HG03469 (cell line): ENCODE measurements at regions not wholly inside any gene's neighbourhood (a gene's known extent, or its start where the extent isn't known, plus 50 kb on each side); places are given as distances from the start of the nearest gene placed in this dataset.
"Not testable (repeated sequence)": the region's sequence is repeated elsewhere in the genome, so short reads cannot be mapped to it uniquely, and the experiment has no call there.

Source experiments
- ATAC-seq: cut with Tn5 transposase; IDR thresholded peaks from one replicate; pipeline ENCODE4 v1.9.1; 2021; ENCODE audit warnings: mild to moderate bottlenecking, moderate library complexity, moderate number of reproducible peaks; ENCODE audit not compliant: unreplicated experiment

DNA sequence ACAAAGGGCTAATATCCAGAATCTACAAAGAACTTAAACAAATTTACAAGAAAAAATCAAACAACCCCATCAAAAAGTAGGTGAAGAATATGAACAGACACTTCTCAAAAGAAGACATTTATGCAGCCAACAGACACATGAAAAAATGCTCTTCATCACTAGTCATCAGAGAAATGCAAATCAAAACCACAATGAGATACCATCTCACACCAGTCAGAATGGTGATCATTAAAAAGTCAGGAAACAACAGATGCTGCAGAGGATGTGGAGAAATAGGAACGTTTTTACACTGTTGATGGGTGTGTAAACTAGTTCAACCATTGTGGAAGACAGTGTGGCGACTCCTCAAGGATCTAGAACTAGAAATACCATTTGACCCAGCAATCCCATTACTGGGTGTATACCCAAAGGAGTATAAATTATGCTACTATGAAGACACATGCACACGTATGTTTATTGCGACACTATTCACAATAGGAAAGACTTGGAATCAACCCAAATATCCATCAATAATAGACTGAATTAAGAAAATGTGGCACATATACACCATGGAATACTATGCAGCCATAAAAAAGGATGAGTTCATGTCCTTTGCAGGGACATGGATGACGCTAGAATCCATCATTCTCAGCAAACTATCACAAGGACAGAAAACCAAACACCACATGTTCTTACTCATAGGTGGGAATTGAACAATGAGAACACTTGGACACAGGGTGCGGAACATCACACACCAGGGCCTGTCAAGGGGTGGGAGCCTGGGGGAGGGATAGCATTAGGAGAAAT is 241.5 kb downstream of the KCNRG start:
- not testable (repeated sequence) for ATAC-seq

DNA sequence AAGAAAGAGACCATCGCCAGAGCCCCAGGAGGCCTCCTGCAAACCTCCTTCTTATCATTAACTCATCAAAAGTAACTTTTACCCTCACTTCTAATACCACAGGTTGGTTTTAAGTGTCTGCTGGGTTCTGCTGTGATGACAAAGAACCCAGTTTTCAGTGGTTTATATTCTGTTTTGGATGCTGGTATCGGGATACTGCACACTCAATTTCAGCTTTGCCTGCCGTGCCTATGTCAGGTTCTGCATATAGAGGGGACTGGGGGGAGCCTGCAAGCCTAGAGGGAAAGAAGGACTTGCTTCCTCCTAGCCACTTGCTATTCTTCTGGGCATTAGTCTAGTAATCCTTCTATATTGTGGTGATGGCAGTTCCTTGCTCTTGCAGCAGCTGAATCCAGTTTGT is 242.4 kb downstream of the KCNRG start:
- no peak for ATAC-seq

DNA sequence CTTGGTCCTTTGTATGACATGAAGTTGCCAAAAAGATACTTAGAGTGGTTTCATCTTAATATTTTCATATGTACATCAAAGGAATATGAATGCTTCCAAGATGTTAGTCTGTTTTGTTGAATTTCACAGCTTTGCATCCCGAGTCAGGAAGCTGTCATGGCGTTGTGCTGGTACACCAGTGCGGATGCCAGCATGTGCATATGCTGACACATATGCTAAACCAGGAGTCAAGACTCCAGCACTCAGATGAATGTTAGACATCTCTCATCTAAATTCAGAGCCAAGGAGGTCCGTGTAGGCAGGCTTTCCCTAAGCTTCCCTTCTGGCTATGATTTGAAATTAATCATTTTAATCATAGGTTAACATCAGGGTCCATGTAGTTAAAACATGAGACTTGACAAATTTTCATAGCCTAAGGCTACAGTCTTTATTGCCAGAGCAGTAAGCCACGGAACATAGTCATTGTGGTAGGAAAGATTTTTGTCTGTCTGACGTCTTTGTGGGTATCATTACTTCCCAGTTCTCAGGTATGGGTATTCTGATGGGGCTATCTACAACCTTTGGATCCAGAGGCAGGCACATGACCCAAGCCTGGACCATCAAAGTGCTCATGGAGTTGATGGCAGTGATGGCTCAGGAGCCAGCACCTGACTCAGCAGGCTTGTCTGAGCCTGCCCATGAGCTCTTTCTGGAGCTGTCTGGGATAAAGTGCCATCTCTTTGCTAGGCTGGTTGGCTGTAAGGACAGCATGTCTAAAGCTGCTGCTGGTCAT is 246.1 kb downstream of the KCNRG start:
- no peak for ATAC-seq

DNA sequence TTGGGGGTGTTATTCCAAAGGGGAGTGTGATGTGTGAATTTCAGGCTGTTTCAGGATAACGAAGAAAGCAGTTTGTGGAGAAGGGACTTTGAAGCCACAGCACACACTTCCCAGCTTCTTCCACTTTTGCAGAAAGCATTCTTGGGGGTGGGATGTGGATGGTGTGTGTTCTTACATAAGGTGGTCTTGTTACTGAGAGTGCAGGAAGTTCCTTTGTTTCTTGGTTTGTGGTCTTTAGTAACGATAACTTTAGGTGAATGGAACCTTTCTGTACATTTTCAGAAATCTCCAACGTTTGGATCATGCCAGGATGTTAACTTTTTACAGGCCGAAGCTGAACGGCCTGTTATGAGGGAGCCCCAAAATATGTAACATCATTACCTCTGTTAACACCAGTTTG is 251.8 kb downstream of the KCNRG start:
- no peak for ATAC-seq

DNA sequence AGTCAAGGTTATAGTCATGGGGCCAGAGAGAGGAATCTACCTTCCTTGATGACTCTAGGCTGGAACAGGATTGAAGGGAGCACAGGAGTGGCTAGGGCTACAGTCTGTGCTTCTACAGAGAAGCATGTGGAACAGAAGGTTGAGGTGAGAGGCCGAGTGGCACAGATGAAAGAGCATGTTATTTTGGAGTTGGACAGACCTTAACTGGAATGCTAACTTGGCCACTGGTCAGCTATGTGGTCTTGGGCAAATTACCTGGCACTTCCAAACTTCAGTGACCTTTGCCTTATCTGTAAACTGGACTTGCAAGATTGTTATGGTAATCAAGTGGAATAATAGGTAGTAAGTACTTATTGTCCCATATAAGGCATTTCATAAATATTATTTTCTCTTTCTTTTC is 252.7 kb downstream of the KCNRG start:
- no peak for ATAC-seq

DNA sequence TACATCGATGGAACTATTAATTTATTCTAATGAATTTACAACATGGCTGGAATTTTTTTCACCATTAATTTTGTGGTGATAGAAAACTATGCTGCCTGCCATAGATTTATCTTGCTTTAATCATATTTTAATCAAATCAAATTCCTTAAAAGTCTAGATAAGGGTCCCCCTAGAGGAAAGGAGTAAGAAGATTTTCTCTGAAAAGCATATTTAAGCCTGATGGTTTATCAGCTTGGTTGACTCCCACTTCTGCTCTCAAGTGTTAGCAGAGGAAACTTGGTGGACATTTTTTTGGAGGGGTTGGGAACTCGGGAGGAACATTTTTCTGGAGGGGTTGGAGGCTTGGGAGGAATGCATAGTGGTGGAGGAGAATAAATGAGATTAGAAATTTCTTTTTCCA is 253.3 kb downstream of the KCNRG start:
- no peak for ATAC-seq

DNA sequence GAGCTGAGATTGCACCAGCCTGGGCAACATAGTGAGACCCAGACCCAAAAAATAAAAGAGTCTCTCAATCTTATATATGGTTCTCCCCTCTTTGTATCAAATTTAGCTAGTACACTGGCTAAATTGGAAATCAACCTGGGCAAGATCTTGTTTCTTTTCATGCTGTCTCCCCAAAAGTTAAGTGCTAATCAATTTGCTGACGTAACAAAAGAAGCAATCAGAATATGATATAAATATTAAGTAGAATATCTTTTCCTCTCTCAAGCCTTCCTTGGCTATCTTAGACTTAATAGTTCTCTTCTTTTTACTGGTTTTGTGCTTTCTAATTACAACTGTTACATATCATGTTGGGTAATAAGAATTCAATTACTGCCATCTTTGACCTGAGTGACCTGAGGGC is 258.9 kb downstream of the KCNRG start:
- ATAC-seq: no peak

DNA sequence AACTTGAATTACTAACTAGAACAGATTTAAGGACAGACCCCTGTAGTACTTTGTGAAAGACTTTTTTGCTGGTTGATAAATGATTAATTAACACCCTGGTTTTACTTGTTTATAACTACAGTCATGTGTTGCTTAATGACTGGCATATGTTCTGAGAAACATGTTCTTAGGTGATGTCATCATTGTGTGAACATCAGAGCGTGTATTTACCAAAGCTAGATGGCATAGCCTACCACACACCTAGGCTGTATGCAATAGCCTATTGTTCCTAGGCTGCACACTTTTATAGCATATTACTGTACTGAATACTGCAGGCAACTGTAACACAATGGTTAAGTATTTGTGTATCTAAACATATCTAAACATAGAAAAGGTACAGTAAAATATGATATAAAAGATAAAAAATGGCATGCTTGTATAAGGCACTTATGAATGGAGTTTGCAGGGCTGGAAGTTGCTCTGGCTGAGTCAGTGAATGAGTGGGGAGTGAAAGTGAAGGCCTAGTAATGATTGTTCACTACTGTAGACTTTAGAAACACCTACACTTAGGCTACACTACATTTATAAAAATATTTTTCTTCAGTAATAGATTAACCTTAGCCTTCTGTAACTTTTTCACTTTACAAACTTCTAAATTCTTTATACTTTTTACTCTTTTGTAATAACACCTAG is 260.3 kb downstream of the KCNRG start:
- no peak for ATAC-seq

DNA sequence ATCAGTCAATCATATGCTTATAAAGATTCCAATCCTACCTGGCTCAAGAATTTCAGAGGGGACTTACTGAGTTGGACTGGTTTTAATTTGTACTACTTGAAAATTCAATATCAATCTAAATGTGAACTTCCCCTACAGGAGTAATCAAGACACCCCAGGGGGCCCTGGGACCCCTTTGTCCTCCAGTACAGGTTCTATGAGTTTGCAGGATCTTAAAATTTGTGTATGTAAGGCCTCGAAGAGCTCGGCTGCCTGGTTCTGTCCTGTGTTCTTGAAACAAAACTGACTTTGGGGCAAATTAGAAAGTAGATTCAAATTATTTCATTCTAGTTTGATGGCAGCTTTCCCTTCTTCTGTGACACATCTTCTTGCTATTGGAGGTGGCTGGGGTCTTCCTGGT is 261.3 kb downstream of the KCNRG start:
- no peak for ATAC-seq

DNA sequence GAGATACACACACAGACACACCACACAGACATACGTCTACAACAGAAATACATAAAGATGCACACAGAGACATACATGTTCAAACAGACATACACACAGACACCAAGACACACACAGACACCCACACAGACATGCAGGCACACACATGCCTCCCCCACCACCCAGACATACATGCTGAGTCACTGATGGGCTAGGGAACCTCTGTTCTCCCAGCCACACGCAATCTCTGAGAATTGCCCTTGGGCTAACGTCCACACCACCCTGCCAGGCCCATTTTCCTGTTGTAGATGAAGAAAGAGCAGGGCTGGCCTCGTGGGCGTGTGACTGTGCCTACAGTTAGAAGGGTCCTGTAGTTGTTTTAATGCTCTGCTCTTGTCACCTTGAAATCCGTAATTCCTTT is 261.9 kb downstream of the KCNRG start:
- ATAC-seq: no peak

DNA sequence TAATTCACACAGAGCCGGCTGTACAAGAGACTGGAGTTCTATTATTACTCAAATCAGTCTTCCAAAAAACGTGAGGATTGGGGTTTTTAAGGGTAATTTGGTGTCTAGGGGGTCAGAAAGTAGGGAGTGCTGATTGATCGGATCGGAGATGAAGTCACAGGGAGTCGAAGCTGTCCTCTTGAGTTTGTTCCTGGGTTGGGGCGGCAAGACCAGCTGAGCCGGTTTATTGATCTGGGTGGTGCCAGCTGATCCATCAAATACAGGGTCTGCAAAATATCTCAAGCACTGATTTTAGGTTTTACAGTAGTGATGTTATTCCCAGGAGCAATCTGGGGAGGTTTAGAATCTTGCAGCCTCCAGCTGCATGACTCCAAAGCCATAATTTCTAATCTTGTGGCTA is 262.7 kb downstream of the KCNRG start:
- ATAC-seq: no peak

DNA sequence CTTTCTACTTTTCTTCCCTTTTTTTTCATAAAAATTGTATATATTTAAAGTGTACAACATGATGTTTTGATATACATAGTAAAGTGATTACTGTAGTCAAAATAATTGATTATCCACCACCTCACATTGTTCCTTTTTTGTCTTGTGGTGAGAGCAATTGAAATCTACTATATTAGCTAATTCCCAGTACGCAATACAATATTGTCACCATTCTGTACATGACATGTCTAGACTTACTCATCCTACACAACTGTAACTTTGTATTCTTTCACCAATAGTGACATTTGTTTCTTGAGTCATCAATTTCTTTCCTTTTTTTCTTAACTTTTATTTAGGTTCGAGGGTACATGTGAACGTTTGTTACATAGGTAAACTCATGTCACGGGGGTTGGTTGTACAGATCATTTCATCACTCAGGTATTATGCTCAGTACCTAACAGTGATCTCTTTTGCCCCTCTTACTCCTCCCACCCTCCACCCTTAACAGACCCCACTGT is 265.2 kb downstream of the KCNRG start:
- ATAC-seq: no peak

DNA sequence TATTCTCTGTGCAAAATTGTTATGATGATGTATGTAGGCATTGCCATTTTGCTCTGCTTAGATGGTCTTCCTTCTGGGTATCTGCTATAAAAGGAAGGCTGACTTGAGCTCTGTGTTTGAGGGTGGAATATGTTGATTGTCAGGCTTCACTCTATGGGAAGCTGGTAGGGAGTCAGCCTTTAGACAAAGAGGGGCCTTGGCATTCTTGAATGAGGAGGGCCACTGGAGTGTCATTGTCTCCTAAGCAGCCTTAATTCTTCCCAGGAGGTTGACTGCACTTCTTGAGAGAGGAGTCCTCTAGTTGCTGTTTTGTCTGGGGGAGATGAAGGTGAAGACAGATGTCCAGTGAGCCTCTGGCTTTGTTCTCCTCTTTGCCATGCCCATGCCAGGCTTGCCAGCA is 266.8 kb downstream of the KCNRG start:
- ATAC-seq: no peak

DNA sequence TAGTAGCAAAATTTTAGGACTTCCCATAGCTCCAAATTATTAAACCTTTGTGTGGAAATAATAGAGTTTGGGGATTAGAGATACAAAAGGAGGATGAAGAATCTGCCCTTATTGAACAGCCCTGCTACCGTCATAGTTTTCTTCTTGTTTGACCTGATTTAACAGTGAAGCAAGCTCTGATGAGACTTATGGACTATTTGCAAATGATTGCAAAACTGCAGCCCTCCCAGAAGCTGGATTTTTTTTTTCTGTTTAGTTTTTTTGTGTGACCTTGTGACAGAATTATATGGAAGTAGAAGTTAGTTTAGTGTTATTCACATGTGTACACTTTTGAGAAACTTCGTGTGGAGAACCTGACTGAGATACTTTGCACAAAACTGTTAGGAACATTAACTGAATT is 267.8 kb downstream of the KCNRG start:
- ATAC-seq: no peak

DNA sequence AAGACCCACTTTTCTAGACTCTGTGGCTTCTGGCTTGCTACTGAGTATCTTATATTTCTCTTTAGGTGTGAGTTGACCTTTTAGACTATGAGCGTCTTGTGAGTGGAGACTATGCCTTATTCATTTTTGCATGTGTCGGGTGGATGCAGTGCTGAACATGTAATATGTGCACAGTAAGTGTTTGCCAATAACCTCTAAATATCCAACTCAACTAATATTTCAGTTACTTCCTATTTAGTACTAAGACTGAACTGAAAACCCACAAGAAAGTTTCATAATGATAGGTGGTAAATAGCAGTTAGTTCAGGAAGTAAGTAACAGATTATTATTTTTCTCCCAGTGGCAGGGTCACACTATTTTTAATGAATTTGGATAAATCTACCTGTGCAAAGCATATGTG is 269.3 kb downstream of the KCNRG start:
- ATAC-seq: no peak

DNA sequence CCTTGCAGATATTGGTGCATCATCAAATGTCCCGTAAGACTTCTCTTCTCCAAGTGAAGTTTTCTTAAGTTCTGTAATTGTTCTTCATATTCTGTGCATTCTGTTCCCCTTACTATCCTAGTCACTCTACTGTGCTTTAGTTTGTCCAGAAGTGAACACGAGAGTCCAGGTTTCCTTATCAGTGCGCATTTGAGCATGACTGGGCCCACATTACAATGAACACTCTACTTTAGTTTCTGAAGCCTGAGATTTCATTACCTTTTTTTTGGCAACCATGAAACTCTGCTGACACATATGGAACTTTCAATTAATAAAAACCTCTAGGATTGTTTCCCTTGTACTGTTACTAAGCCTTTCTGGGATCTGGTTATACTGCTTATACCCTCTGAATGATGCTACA is 270.0 kb downstream of the KCNRG start:
- ATAC-seq: no peak

DNA sequence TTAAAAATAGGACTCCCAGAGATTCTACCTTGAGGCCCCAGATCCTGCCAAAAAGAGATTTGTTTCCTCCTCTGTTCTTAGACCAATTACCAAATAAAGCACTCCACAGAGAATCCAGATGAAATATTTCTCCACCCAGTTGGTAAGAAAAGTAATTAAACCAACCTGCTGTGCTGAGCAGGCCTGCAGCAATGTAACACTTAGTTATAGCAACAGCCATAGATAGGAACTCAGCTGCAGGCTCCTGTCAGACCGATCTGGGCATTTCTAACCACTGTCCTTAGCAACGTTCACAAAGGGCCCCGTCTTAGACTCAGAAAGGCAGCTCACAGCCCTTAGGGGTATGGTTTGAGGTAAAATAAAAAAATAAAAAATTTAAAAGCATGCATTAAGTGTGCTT is 271.1 kb downstream of the KCNRG start:
- ATAC-seq: no peak

DNA sequence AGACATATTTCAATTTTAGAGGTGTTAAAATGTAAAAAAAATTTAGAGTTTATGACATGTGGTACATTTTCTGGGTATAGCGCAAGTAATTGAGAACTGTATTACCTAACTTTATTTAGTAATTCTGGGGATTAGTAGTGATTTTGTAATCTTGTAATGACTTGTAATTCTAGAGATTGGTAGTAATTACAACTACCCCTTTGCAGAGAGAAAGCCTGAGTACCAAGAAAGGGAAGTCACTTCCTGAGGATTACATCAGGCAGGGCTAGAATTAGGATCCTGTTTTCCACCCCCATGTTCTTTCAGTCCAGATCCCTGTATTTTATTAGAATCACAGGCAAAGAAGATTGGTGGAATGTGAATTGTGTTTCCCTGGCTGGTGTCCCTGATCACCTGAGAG is 274.9 kb downstream of the KCNRG start:
- no peak for ATAC-seq

DNA sequence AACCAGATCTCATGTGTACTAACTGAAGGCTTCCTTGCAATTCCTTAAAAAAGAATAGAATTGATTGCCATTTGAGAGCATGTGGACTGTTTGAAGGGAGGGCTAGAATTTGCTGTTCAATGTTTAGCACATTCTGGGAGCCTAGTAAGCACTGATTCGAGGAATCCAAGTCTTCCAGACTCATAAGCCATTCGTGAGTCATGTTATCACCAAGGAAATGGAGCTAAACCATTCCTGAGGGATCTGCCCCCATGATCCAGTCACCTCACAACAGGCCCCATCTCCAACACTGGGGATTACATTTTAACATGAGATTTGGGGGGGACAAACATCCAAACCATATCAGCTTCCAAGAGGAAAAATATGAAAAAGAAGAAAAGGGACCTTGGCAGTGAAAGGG is 276.4 kb downstream of the KCNRG start:
- no peak for ATAC-seq

DNA sequence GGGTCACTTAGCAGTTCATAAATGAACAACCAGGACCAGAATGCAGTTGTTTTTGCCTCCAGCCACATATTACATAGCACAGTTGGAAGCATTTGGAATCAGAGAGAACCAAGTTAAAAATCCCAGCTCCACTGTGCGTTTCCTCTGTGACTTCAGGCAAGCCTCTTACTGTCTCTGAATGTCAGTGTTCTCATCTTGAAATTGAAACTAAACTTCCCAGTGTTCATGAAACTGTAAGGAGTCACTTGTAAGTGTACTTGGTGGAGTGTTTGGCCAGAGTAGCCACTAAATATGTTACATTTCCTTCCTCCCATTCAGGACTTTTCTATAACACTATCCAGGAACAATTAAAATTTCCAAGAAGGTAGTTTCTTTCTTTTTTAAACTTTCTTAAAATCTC is 276.8 kb downstream of the KCNRG start:
- no peak for ATAC-seq

DNA sequence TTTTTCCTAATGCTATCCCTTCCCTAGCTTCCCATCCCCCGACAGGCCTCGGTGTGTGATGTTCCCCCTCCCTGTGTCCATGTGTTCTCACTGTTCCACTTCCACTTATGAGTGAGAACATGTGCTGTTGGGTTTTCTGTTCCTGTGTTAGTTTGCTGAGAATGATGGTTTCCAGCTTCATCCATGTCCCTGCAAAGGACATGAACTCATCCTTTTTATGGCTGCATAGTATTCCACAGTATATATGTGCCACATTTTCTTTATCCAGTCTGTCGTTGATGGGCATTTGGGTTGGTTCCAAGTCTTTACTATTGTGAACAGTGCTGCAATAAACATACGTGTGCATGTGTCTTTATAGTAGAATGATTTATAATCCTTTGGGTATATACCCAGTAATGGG is 279.2 kb downstream of the KCNRG start:
- not testable (repeated sequence) for ATAC-seq
